Neural cell (in vitro differentiated cells): ENCODE measurements at regions not wholly inside any gene's neighbourhood (a gene's known extent, or its start where the extent isn't known, plus 50 kb on each side); places are given as distances from the start of the nearest gene placed in this dataset.

Experiments
- H2AFZ ChIP-seq: fragments of 200-600, 300-800 bp; sonication (generic), shearing (Covaris generic); 2 replicates; pipeline ENCODE4 v1.6.0; 2014; ENCODE audit warnings: low read depth, mild to moderate bottlenecking, antibody characterized with exemption, low read length, moderate library complexity
- H3F3A ChIP-seq: fragments of 200-600 bp; shearing (Covaris generic); 2 replicates; pipeline ENCODE4 v1.6.1; 2016; ENCODE audit warnings: mild to moderate bottlenecking, moderate library complexity, mixed read lengths, antibody characterized with exemption, low read length; ENCODE audit not compliant: insufficient read depth, poor library complexity, severe bottlenecking
- H3K27ac ChIP-seq: fragments of 200-600, 300-800 bp; sonication (generic), shearing (Covaris generic); 2 replicates; pipeline ENCODE4 v1.5.1; 2014; ENCODE audit warnings: mild to moderate bottlenecking, low read length, moderate library complexity
- H3K27me3 ChIP-seq: fragments of 300-800, 200-600 bp; sonication (generic), shearing (Covaris generic); 2 replicates; pipeline ENCODE4 v1.6.0; 2014; ENCODE audit warnings: mild to moderate bottlenecking, low read depth, low read length, moderate library complexity; ENCODE audit not compliant: insufficient read depth
- H3K36me3 ChIP-seq: fragments of 300-800, 200-600 bp; sonication (generic), shearing (Covaris generic); 2 replicates; pipeline ENCODE4 v1.5.1; 2014; ENCODE audit warnings: mild to moderate bottlenecking, antibody characterized with exemption, low read length, moderate library complexity; ENCODE audit not compliant: insufficient read depth
- H3K4me2 ChIP-seq: fragments of 300-800, 200-600 bp; sonication (generic), shearing (Covaris generic); 2 replicates; pipeline ENCODE4 v1.6.0; 2014; ENCODE audit warnings: mild to moderate bottlenecking, low read length
- H3K4me3 ChIP-seq: fragments of 300-800, 200-600 bp; sonication (generic), shearing (Covaris generic); 2 replicates; pipeline ENCODE4 v1.5.1; 2014; ENCODE audit warnings: mild to moderate bottlenecking, low read length, moderate library complexity
- H3K79me2 ChIP-seq: fragments of 200-600 bp; shearing (Covaris generic); replicated peaks from 2 replicates; pipeline ENCODE4 v1.6.0; 2014; ENCODE audit warnings: mild to moderate bottlenecking, low read length, moderate library complexity; ENCODE audit not compliant: insufficient read depth
- H3K9ac ChIP-seq: fragments of 300-800, 200-600 bp; sonication (generic), shearing (Covaris generic); 2 replicates; pipeline ENCODE4 v1.6.1; 2016; ENCODE audit warnings: mild to moderate bottlenecking, low read length, mixed read lengths
- H3K9me2 ChIP-seq: fragments of 200-600 bp; shearing (Covaris generic); 2 replicates; pipeline ENCODE4 v1.6.1; 2016; ENCODE audit warnings: mild to moderate bottlenecking, low read length, mixed read lengths; ENCODE audit not compliant: insufficient read depth
- H3K9me3 ChIP-seq: fragments of 200-600, 300-800 bp; sonication (generic), shearing (Covaris generic); 2 replicates; pipeline ENCODE4 v1.6.1; 2016; ENCODE audit warnings: mild to moderate bottlenecking, mixed run types, low read length, moderate library complexity, mixed read lengths
- H4K20me1 ChIP-seq: fragments of 200-600 bp; shearing (Covaris generic); 2 replicates; pipeline ENCODE4 v1.6.1; 2016; ENCODE audit warnings: mild to moderate bottlenecking, mixed run types; ENCODE audit not compliant: insufficient read depth
- EP300 ChIP-seq: fragments of 450-650 bp; conservative IDR thresholded peaks from 2 replicates; pipeline ENCODE4 v1.6.1; 2014; ENCODE audit warnings: antibody characterized with exemption, mild to moderate bottlenecking, moderate library complexity; ENCODE audit not compliant: poor library complexity, severe bottlenecking
- EZH2 ChIP-seq: fragments of 200-600, 300-800 bp; shearing (Covaris generic), sonication (generic); IDR thresholded peaks from 2 replicates; pipeline ENCODE4 v1.6.1; 2014; ENCODE audit warnings: antibody characterized with exemption, low read length, borderline replicate concordance, mild to moderate bottlenecking; ENCODE audit not compliant: insufficient read depth, poor library complexity, severe bottlenecking
- MXI1 ChIP-seq: fragments of 450-650 bp; conservative IDR thresholded peaks from 2 replicates; pipeline ENCODE4 v1.6.1; 2014; ENCODE audit warnings: antibody characterized with exemption, mild to moderate bottlenecking; ENCODE audit not compliant: poor library complexity, severe bottlenecking
- POLR2AphosphoS5 ChIP-seq: IDR thresholded peaks from 2 replicates; pipeline ENCODE4 v1.6.1; 2012
- RAD21 ChIP-seq: fragments of 450-650 bp; conservative IDR thresholded peaks from 2 replicates; pipeline ENCODE4 v1.6.1; 2014; ENCODE audit warnings: antibody characterized with exemption, mild to moderate bottlenecking, moderate library complexity
- REST ChIP-seq: IDR thresholded peaks from 2 replicates; pipeline ENCODE4 v1.6.1; 2012; ENCODE audit warnings: borderline replicate concordance
- SMC3 ChIP-seq: fragments of 450-650 bp; conservative IDR thresholded peaks from 2 replicates; pipeline ENCODE4 v1.6.1; 2014; ENCODE audit warnings: antibody characterized with exemption, mild to moderate bottlenecking, moderate library complexity; ENCODE audit not compliant: poor library complexity
- TAF1 ChIP-seq: IDR thresholded peaks from 2 replicates; pipeline ENCODE4 v1.6.1; 2012; ENCODE audit warnings: low read depth
- TF ChIP-seq, protein P1 (sequence below): fragments of 450-650 bp; IDR thresholded peaks from 2 replicates; pipeline ENCODE4 v1.5.1; 2014; ENCODE audit warnings: antibody characterized with exemption, mild to moderate bottlenecking, moderate library complexity; ENCODE audit not compliant: poor library complexity, severe bottlenecking

- TF ChIP-seq REST, result no peak
- no peak for TF ChIP-seq TAF1
- no peak for TF ChIP-seq SMC3
These were observed 231.6 kb upstream of the CDH5 start (continued) for GRCh38 chr16:66134875-66135274.

DNA sequence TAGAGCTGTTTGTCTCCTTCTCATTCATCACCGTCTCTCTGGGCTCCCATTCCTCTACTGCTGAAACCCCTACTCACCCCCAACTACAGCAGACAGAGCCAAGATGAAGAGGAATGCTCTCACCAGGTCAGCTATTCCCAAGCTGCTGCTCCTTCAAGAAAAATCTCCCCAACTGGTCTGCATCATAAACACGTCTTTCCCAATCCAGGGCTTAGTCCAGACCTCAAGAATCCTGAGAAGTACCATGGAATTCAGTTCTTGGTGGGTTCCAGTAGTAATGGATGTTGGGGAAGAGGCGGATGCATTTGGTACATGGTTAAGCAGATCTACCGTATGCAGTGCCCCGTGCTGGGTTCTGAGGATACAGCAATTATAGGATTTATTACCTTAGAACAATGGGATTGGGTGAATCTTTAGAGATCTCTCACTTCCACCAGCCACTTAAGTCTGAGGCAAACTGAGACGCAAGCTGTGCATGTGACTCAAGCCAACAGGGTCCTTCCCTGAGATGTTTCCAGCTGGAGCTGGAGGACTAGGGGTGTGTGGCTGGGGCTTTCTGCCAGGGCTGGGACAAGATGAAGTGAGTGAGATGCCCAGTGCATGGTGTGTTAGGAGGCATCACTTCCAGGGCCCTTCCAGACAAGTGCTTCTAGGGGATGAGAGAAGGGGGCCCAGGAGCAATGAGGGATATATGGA is 232.7 kb upstream of the CDH5 start:
- Histone ChIP-seq H3K27ac (no peak overlapping the region), H4K20me1 (no peaks in the 10 kb centered on the region), H3K4me2 (no peak overlapping the region), H3K36me3 (no peaks in the 10 kb centered on the region), H3F3A (no peaks in the 10 kb centered on the region), H3K27me3 (no peaks in the 10 kb centered on the region), H3K9me3 (no peaks in the 10 kb centered on the region), H3K9me2 (no peaks in the 10 kb centered on the region), H3K79me2 (no peaks in the 10 kb centered on the region), H3K9ac (no peak overlapping the region), H3K4me3 (no peak overlapping the region), H2AFZ (no peak overlapping the region)
- TF ChIP-seq TAF1, result no peak
- TF ChIP-seq SMC3, result no peak
- no peak for TF ChIP-seq POLR2AphosphoS5
- no peak for TF ChIP-seq EZH2
- no peak for TF ChIP-seq EP300
- TF ChIP-seq RAD21, result no peak
- no peak for TF ChIP-seq REST
- TF ChIP-seq, protein P1, sequence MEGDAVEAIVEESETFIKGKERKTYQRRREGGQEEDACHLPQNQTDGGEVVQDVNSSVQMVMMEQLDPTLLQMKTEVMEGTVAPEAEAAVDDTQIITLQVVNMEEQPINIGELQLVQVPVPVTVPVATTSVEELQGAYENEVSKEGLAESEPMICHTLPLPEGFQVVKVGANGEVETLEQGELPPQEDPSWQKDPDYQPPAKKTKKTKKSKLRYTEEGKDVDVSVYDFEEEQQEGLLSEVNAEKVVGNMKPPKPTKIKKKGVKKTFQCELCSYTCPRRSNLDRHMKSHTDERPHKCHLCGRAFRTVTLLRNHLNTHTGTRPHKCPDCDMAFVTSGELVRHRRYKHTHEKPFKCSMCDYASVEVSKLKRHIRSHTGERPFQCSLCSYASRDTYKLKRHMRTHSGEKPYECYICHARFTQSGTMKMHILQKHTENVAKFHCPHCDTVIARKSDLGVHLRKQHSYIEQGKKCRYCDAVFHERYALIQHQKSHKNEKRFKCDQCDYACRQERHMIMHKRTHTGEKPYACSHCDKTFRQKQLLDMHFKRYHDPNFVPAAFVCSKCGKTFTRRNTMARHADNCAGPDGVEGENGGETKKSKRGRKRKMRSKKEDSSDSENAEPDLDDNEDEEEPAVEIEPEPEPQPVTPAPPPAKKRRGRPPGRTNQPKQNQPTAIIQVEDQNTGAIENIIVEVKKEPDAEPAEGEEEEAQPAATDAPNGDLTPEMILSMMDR, result no peak
- TF ChIP-seq MXI1, result no peak
